NCI-H1105 (cell line): ENCODE measurements at regions not wholly inside any gene's neighbourhood (a gene's known extent, or its start where the extent isn't known, plus 50 kb on each side); places are given as distances from the start of the nearest gene placed in this dataset.

Source experiments
- DNase-seq: peaks from one replicate; lab custom pipeline; 2025; lab: John Stamatoyannopoulos, UW

- DNase-seq = no peak
Measured at GRCh38 chr4:129546531-129546930, 450.6 kb downstream of the C4orf33 start.

DNA sequence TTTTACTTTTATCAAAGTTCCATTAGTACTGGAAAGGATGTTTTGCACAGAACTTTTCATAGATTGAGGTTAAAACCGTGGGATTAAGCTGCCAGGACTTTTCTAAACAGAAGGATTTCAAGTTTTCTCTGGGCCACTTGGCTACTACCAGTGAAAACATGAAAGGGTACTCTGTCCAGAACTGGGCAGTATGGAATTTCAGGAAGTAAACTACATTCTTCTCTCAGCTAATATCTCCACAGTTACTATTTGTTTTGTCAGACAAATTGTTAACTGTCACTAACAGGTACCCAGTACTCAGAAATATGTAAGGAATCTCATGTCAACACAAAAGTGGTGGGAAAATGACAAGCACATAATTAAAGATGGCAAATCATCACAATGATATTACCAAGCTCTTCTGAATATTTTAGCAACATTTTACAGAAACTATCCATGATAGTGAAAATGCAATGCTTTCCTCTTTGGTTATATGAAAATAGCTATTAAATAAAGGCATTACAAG, 454.4 kb downstream of the C4orf33 start:
- DNase-seq = no peak

GRCh38 chr4:129561280-129561679, 465.3 kb downstream of the C4orf33 start:
- no peak for DNase-seq

GRCh38 chr4:129561886-129562671, 466.1 kb downstream of the C4orf33 start:
- no peak for DNase-seq

GRCh38 chr4:129565214-129565613, 469.3 kb downstream of the C4orf33 start:
- DNase-seq = no peak

DNA sequence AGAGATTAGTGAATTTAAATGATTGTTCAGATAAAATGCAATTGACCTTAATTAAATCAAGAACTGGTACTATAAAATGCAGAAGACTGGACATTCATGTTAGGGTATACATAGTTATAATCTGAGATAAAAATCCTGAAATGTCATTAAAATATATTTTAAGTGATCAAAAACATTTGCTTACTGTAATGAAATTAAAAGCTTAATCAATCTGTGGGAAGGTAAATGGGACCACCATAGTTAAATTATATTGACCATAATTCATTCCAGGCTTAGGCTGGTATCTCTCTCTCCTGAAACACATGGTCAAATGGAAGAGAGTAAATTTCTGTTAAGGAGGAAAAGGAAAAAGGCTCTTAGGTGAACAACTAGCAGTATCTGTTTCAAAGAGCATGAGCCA, 474.4 kb downstream of the C4orf33 start:
- no peak for DNase-seq

- DNase-seq = no peak
Measured at GRCh38 chr4:129578336-129578735, 482.4 kb downstream of the C4orf33 start.

DNA sequence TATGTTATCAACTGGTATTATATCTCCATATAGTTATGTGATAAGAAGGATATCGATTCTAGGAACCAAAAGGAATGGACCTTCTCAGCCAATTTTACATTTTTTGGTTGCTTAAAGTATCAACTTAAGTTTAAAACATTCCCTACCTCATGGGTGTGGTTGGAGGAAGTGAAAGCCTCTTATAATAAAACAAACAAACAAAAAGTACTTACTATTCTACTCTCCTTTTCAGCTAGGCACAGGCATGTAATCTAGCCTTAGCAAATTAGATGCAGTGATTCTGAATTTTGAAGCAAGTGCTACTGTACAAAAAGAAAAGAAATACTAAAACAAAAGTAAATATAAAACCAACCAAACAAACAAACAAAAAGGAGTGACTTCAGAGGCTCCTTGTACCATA, 485.4 kb downstream of the C4orf33 start:
- no peak for DNase-seq

- no peak for DNase-seq
Measured at GRCh38 chr4:129583868-129584267, 487.9 kb downstream of the C4orf33 start.

DNA sequence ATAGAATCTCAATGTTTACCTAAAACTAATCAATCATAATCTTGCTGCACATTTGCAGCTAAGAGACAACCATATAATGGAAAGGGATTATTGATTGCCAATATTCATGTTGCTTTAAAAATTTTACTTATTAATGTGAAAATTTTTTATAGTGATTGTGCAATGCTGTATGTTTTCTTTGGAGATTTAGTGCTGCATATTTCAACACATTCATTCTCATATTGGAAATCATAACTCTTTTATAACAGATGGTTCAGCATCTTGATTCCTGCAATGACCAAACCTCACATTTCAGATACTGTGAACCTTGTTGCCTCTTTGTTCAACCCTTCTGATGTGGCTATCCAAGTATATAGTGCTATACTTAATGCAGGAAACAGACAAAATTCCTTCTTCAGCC, 502.6 kb downstream of the C4orf33 start:
- DNase-seq = no peak

GRCh38 chr4:129600898-129601297, 504.9 kb downstream of the C4orf33 start:
- DNase-seq = no peak

DNA sequence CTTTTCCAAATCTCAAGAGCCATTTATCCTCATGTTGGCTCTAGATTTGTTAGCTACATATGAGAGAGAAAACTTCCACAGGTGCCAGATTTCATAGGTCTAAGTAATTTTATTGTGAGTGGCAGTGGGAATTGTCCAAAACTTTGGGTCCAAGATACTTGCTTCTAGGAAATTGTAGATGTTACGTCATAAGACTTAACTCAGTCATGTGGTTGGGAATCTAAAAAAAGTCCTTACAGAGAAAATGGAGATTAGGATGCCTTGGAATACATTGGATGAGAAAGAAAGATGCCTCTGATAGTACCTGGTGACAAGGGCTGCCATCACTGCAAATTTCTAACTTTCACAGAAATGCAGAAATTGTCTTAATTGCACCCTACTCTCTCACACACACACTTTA, 506.5 kb downstream of the C4orf33 start:
- no peak for DNase-seq

- DNase-seq = no peak
Measured at GRCh38 chr4:129603241-129603931, 507.4 kb downstream of the C4orf33 start.

GRCh38 chr4:129604632-129605255, 508.8 kb downstream of the C4orf33 start:
- DNase-seq = no peak

GRCh38 chr4:129614611-129615010, 518.7 kb downstream of the C4orf33 start:
- no peak for DNase-seq

- DNase-seq = no peak
Measured at GRCh38 chr4:129622566-129622965, 526.6 kb downstream of the C4orf33 start.

DNA sequence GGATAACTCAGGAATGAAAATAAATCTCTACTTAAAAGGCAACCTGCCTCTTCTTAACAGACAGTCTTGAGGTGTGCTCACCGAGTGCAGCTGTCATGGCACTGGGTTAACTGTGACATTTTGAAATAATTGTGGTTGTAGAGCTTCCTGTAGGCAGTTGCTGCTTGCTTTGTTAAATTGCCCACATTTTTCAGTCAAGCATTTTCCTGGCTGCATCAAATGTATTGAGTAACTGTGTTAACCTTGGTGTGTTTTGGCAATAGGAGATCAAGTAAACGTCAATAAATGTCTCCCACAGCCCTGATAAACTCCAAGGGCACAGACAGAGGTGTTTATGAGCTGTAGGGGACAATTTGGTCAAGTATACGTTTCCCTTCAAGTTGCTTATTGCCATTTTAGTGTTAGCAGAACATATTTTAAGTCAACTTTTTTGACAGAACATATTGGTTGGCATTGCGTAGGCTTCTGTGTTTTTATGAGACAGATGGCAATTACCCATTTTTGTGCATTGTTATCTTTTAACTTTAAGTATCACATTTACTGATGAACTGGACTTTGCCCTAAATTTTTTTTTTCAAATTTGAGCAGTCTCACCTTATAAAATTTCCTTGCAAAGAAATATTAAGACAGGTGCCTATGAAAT, 527.4 kb downstream of the C4orf33 start:
- DNase-seq = no peak

GRCh38 chr4:129641179-129641578, 545.2 kb downstream of the C4orf33 start:
- no peak for DNase-seq

GRCh38 chr4:129645461-129645860, 549.5 kb downstream of the C4orf33 start:
- no peak for DNase-seq

- no peak for DNase-seq
Measured at GRCh38 chr4:129668092-129668491, 572.1 kb downstream of the C4orf33 start.

- no peak for DNase-seq
Measured at GRCh38 chr4:129672941-129673340, 577.0 kb downstream of the C4orf33 start.

DNA sequence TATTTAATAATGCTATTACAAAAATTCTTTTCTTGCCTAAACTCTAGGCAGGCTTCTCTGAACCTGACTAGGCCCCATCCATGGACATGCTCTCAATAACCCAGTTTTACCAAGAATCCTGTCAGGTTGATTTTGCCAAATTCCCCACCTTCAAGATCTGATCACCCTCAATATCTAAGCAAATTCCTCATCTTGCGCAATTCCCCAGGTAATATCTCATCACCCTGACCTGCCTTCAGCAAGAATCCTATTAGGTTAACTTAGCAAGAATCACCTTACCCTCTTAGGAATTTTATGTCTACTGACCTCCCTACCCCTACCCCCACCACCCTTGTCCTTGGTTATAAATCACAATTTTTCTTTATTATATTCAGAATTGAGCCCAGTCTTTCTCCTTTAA, 579.1 kb downstream of the C4orf33 start:
- DNase-seq = no peak
